ENCODE measurements at regions not wholly inside any gene's neighbourhood (a gene's known extent, or its start where the extent isn't known, plus 50 kb on each side); places are given as distances from the start of the nearest gene placed in this dataset.

- no peak for TF ChIP-seq CTCF (IDR thresholded peaks at IDR 0.05)
- no peak for TF ChIP-seq ZFX (IDR thresholded peaks at IDR 0.05; ENCODE audit: borderline replicate concordance)
These were observed 442.8 kb downstream of the ATP23 start for GRCh38 chr12:58384196-58384595.
